Ishikawa (cell line): ENCODE measurements at regions not wholly inside any gene's neighbourhood (a gene's known extent, or its start where the extent isn't known, plus 50 kb on each side); places are given as distances from the start of the nearest gene placed in this dataset.

ENCODE experiments used
- CEBPB ChIP-seq: IDR thresholded peaks from 2 replicates; pipeline ENCODE4 v1.6.1; 2012
- EP300 ChIP-seq: IDR thresholded peaks from 2 replicates; pipeline ENCODE4 v1.6.1; 2012; ENCODE audit warnings: borderline replicate concordance
- FOXM1 ChIP-seq: IDR thresholded peaks from 2 replicates; pipeline ENCODE4 v1.6.1; 2012; ENCODE audit warnings: low read depth, borderline replicate concordance
- MAX ChIP-seq: IDR thresholded peaks from 2 replicates; pipeline ENCODE4 v1.6.1; 2012
- RAD21 ChIP-seq: IDR thresholded peaks from 2 replicates; pipeline ENCODE4 v1.6.1; 2012; ENCODE audit warnings: low read depth
- TAF1 ChIP-seq: IDR thresholded peaks from 2 replicates; pipeline ENCODE4 v1.6.1; 2012; ENCODE audit warnings: low read depth, mild to moderate bottlenecking
- TCF12 ChIP-seq: IDR thresholded peaks from 2 replicates; pipeline ENCODE4 v1.6.1; 2012; ENCODE audit warnings: low read depth
- TEAD4 ChIP-seq: IDR thresholded peaks from 2 replicates; pipeline ENCODE4 v1.6.1; 2012
- USF1 ChIP-seq: IDR thresholded peaks from 2 replicates; pipeline ENCODE4 v1.6.1; 2012
- YY1 ChIP-seq: IDR thresholded peaks from 2 replicates; pipeline ENCODE4 v1.6.1; 2012; ENCODE audit warnings: low read depth
- ZBTB7A ChIP-seq: IDR thresholded peaks from 2 replicates; pipeline ENCODE4 v1.6.1; 2012; ENCODE audit warnings: low read depth

- TF ChIP-seq RAD21, result no peak
- TF ChIP-seq EP300, result no peak
- TF ChIP-seq FOXM1, result no peak
- TF ChIP-seq MAX, result no peak
- TF ChIP-seq TAF1, result no peak
- no peak for TF ChIP-seq CEBPB
- TF ChIP-seq ZBTB7A, result no peak
- TF ChIP-seq TEAD4, result no peak
- TF ChIP-seq YY1, result no peak
- no peak for TF ChIP-seq TCF12
- TF ChIP-seq USF1, result no peak
Observed at GRCh38 chr10:62637249-62638061, 167.1 kb upstream of the ADO start.
